Stomach (tissue), 4 donors: ENCODE measurements at regions not wholly inside any gene's neighbourhood (a gene's known extent, or its start where the extent isn't known, plus 50 kb on each side); places are given as distances from the start of the nearest gene placed in this dataset.

Experiments used
- EP300 ChIP-seq: sonication (generic); formaldehyde crosslinking; IDR thresholded peaks from one replicate; pipeline ENCODE4 v1.6.1; 2017; ENCODE audit warnings: antibody characterized with exemption
- POLR2A ChIP-seq, 4 donors: fragments of 450-650 bp; IDR thresholded peaks; one replicate each; pipeline ENCODE4 v1.6.1; 2016; ENCODE audit warnings: antibody characterized with exemption in 4 of 4, control low read depth in 2 of 4, mild to moderate bottlenecking in 1 of 4, moderate library complexity in 1 of 4
- POLR2AphosphoS5 ChIP-seq, 3 donors: sonication (generic); formaldehyde crosslinking; IDR thresholded peaks; one replicate each; pipeline ENCODE4 v1.6.1; 2016; ENCODE audit warnings: antibody characterized with exemption in 3 of 3
- TF ChIP-seq, protein P1 (sequence below), 7 experiments: fragments of 450-650 bp in 4 of 7; fragments of 200-600 bp in 3 of 7; sonication (generic) in 3 of 7; IDR thresholded peaks; one replicate each; pipeline ENCODE4 v1.5.1; 2016 to 2019; ENCODE audit warnings: antibody characterized with exemption in 7 of 7, control low read depth in 2 of 7, mild to moderate bottlenecking in 1 of 7

DNA sequence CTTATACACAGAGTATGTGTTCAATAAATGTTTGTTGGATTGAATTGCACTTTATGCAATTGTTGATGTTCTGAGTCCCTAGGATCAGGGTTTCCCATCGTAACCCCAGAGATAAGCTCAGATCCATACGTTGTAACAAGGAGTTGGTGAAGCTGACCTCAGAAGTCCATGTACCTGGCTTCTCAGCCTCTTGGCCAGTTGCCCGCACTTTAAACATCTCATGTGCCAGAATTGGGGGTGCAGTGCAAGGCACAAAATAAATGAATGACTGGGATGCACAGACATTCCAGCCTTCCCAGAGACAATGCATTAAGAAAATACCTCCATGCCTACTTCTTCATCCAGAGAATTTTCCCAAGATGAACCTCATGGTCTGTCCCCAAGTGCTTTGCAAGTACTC lies 142.9 kb upstream of the IL12A start:
- TF ChIP-seq POLR2AphosphoS5 (IDR thresholded peaks at IDR 0.05) = no peak
- TF ChIP-seq, protein P1, sequence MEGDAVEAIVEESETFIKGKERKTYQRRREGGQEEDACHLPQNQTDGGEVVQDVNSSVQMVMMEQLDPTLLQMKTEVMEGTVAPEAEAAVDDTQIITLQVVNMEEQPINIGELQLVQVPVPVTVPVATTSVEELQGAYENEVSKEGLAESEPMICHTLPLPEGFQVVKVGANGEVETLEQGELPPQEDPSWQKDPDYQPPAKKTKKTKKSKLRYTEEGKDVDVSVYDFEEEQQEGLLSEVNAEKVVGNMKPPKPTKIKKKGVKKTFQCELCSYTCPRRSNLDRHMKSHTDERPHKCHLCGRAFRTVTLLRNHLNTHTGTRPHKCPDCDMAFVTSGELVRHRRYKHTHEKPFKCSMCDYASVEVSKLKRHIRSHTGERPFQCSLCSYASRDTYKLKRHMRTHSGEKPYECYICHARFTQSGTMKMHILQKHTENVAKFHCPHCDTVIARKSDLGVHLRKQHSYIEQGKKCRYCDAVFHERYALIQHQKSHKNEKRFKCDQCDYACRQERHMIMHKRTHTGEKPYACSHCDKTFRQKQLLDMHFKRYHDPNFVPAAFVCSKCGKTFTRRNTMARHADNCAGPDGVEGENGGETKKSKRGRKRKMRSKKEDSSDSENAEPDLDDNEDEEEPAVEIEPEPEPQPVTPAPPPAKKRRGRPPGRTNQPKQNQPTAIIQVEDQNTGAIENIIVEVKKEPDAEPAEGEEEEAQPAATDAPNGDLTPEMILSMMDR (IDR thresholded peaks at IDR 0.05) = no peak
- no peak for TF ChIP-seq EP300
- TF ChIP-seq POLR2A (IDR thresholded peaks at IDR 0.05) = no peak
